Right atrium auricular region (tissue), 2 donors: ENCODE measurements at regions not wholly inside any gene's neighbourhood (a gene's known extent, or its start where the extent isn't known, plus 50 kb on each side); places are given as distances from the start of the nearest gene placed in this dataset.
"Not testable (repeated sequence)": the region's sequence is repeated elsewhere in the genome, so short reads cannot be mapped to it uniquely, and the experiment has no call there.

Experiments
- DNase-seq: peaks from one replicate; pipeline ENCODE4 v3.0.0-alpha.2; 2019; ENCODE audit warnings: low spot score
- H3K27ac ChIP-seq, 2 donors: fragments of 200-600 bp; sonication (generic); 1 replicate in 1 of 2; 2 replicates in 1 of 2; pipeline ENCODE4 v1.5.1; 2016 to 2019
- H3K27me3 ChIP-seq, 2 donors: fragments of 200-600 bp; sonication (generic); one replicate each; pipeline versions ENCODE4 v1.5.1 to v1.6.0; 2017 to 2019
- H3K36me3 ChIP-seq: fragments of 200-600 bp; sonication (generic); one replicate; pipeline ENCODE4 v1.5.1; 2016
- H3K4me1 ChIP-seq, 2 donors: fragments of 200-600 bp; sonication (generic); one replicate each; pipeline versions ENCODE4 v1.5.1 to v1.6.0; 2017 to 2019
- H3K4me3 ChIP-seq, 2 donors: fragments of 200-600 bp; sonication (generic); 1 replicate in 1 of 2; 2 replicates in 1 of 2; pipeline ENCODE4 v1.5.1; 2017 to 2019; ENCODE audit warnings: mild to moderate bottlenecking in 1 of 2, moderate library complexity in 1 of 2
- H3K9me3 ChIP-seq, 2 donors: fragments of 200-600 bp; sonication (generic); one replicate each; pipeline ENCODE4 v1.5.1; 2019
- TF ChIP-seq, protein P1 (sequence below), 2 donors: fragments of 200-600 bp; sonication (generic); IDR thresholded peaks; one replicate each; pipeline ENCODE4 v1.5.1; 2019; ENCODE audit warnings: antibody characterized with exemption in 2 of 2

DNA sequence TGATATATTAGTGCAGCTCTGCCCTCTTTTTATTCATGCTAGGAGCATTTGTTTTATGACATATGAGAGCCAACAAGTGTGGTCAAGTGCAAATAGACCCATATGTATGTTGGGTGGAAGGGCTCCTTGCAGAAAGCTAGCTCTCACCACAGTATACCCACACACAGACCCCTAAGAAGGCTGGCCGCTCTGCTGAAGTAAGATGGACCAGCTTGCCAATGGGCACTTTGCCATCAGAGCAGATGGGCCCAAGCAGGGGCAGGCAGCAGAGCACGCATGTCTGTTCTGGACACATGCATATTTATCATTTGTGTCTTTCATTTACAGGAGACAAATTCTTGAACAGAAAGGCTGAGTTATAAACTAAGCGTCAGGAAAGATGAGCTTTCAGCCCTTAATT lies 187.5 kb upstream of the DTNA start:
- TF ChIP-seq, protein P1, sequence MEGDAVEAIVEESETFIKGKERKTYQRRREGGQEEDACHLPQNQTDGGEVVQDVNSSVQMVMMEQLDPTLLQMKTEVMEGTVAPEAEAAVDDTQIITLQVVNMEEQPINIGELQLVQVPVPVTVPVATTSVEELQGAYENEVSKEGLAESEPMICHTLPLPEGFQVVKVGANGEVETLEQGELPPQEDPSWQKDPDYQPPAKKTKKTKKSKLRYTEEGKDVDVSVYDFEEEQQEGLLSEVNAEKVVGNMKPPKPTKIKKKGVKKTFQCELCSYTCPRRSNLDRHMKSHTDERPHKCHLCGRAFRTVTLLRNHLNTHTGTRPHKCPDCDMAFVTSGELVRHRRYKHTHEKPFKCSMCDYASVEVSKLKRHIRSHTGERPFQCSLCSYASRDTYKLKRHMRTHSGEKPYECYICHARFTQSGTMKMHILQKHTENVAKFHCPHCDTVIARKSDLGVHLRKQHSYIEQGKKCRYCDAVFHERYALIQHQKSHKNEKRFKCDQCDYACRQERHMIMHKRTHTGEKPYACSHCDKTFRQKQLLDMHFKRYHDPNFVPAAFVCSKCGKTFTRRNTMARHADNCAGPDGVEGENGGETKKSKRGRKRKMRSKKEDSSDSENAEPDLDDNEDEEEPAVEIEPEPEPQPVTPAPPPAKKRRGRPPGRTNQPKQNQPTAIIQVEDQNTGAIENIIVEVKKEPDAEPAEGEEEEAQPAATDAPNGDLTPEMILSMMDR (IDR thresholded peaks at IDR 0.05), result no peak
- no peaks in the 10 kb centered on the region for H3K9me3 ChIP-seq
- H3K27ac ChIP-seq, result no peak overlapping the region
- peaks cover 0 to 11% of the 10 kb centered on the region in 2 donors for H3K4me1 ChIP-seq
- H3K4me3 ChIP-seq, result no peak overlapping the region
- H3K27me3 ChIP-seq, result no peaks in the 10 kb centered on the region
- no peaks in the 10 kb centered on the region for H3K36me3 ChIP-seq
- DNase-seq, result no peak

DNA sequence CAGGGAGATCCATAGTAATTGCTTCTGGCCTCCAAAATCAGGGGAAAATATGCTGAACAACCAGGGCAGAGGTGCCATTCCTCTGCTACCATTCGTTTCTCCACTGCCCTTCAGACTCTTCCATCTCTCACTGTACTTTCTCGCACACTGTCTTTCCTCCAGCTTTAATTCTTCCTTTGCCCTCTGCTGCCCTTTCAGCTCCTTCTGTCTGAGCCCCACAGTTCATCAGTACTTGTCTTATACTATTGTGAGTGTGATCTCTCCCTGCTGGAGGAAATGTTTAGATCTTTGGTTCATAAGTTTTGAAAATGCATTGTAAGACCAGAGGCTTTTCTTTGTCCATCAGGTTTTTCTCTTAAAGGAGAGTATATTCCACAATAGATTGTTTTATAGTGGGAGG lies 184.9 kb upstream of the DTNA start:
- Histone ChIP-seq H3K36me3 (no peaks in the 10 kb centered on the region), H3K4me3 (no peak overlapping the region), H3K4me1 (peaks cover 0 to 20% of the 10 kb centered on the region in 2 donors), H3K27me3 (no peaks in the 10 kb centered on the region), H3K9me3 (no peaks in the 10 kb centered on the region), H3K27ac (no peak overlapping the region)
- TF ChIP-seq, protein P1 (IDR thresholded peaks at IDR 0.05), result no peak
- no peak for DNase-seq

DNA sequence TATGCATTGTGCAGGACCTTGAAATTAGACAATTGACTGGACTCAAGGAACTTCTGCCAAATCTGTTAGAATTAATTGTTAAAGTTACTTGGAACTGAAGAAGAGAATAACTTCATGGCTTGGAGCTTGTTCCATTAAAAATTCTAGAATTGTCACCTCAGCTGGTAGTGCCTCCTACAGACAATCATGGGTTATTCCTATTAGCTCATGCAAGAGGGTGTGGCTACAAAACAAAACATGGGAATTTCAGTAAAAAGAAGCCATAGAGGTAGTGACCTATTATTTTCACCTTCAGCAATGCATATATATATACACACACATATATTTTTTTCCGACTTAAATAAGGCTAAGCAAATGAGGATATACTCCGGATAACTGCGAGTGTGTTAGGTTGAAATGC lies 181.9 kb upstream of the DTNA start:
- TF ChIP-seq, protein P1 (IDR thresholded peaks at IDR 0.05), result no peak
- Histone ChIP-seq H3K9me3 (no peaks in the 10 kb centered on the region), H3K4me3 (no peak overlapping the region), H3K27ac (no peak overlapping the region), H3K4me1 (peaks cover 0 to 15% of the 10 kb centered on the region in 2 donors), H3K36me3 (no peaks in the 10 kb centered on the region), H3K27me3 (no peaks in the 10 kb centered on the region)
- DNase-seq, result no peak

DNA sequence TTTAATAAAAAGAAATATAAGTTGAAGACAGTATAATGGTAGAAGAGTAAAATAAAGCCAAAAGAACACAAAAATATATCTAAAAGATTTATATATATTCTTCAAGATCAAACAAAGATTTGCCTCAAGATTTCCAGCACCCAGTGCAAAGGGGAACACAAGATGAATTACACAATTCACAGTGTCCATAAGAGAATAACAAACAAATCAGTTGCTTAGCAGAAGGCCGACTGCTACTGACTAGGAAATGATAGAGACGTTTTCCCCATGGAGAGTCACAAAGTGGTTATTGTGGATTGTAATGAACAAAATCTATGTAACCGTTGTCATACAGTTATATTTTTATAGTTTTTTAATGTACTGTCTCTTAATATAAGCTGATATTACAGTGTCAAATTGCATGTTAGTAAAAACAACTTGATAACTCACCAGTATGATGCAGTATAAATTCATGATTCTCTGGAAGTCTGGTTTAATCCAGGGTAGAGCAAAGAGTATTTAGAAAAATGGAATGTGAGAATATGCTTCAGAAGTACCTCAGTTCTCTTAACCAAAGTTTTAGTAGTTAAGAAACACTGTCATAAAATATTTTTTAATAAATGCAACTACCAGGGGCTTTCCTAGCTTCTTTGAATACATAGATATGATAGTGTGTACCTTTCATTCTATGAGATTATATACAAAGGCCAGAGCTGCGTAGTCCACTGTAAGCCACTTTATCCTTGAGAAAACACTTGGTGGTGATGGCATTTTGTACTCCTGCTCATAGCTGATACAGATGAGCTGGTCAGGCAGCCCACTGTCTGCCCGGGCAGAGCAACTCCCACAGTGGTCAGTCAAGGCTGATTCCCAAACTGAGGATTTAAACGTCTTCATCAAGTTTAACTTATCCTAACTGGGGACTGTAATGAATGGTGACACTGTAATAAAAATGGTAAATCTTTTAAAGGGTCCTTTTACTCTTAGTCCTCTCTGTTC lies 180.5 kb upstream of the DTNA start:
- DNase-seq, result no peak

DNA sequence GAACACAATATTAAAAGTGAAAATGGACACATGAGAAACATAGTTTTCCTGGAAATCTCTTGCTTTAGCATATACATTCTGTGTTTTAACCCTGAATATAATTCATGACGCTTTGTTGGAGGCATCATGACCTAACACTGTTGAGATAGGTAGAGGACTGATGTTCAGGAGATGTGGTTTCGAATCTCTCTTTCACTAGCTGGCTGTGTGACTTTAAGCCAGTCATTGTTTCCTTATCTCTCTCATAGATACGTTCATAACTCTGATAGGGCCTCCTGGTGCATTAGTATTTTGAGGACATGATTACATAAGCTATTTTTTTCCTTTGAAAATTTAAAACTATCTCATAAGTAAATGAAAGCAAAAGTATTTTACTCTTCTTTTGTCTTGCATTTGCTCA lies 179.0 kb upstream of the DTNA start:
- Histone ChIP-seq H3K27ac (no peak overlapping the region), H3K4me3 (no peak overlapping the region), H3K9me3 (no peaks in the 10 kb centered on the region), H3K27me3 (no peaks in the 10 kb centered on the region), H3K36me3 (no peaks in the 10 kb centered on the region), H3K4me1 (peaks cover 0 to 15% of the 10 kb centered on the region in 2 donors)
- no peak for DNase-seq
- TF ChIP-seq, protein P1 (IDR thresholded peaks at IDR 0.05), result no peak

More for the DNA sequence above, 180.5 kb upstream of the DTNA start:
- Histone ChIP-seq H3K36me3 (no peaks in the 10 kb centered on the region), H3K4me1 (peaks cover 0 to 15% of the 10 kb centered on the region in 2 donors), H3K9me3 (no peaks in the 10 kb centered on the region), H3K27me3 (no peaks in the 10 kb centered on the region), H3K27ac (no peak overlapping the region), H3K4me3 (no peak overlapping the region)
- TF ChIP-seq, protein P1 (IDR thresholded peaks at IDR 0.05), result no peak

DNA sequence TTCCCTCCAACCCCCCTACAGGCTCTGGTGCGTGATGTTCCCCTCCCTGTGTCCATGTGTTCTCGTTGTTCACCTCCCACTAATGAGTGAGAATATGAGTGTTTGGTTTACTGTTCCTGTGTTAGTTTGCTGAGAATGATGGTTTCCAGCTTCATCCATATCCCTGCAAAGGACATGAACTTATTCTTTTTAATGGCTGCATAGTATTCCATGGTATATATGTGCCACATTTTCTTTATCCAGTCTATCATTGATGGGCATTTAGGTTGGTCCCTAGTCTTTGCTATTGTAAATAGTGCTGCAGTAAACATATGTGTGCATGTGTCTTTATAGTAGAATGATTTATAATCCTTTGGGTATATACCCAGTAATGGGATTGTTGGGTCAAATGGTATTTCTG lies 175.5 kb upstream of the DTNA start:
- not testable (repeated sequence) for H3K27me3 ChIP-seq, H3K9me3 ChIP-seq, H3K27ac ChIP-seq, DNase-seq, H3K4me3 ChIP-seq, H3K36me3 ChIP-seq
- H3K4me1 ChIP-seq, result peaks cover 0 to 12% of the 10 kb centered on the region in 2 donors
